B cell (primary cell): ENCODE measurements at regions not wholly inside any gene's neighbourhood (a gene's known extent, or its start where the extent isn't known, plus 50 kb on each side); places are given as distances from the start of the nearest gene placed in this dataset.

ENCODE experiments used
- EZH2 ChIP-seq: IDR thresholded peaks from 2 replicates; pipeline ENCODE4 v1.6.1; 2012; ENCODE audit warnings: borderline replicate concordance, low read depth, mild to moderate bottlenecking, moderate library complexity, low read length; ENCODE audit not compliant: insufficient read depth, poor library complexity, severe bottlenecking
- TF ChIP-seq, protein P1 (sequence below): fragments of 200-600 bp; IDR thresholded peaks from one replicate; pipeline ENCODE4 v1.8.0; 2022; ENCODE audit warnings: antibody characterized with exemption, mild to moderate bottlenecking

DNA sequence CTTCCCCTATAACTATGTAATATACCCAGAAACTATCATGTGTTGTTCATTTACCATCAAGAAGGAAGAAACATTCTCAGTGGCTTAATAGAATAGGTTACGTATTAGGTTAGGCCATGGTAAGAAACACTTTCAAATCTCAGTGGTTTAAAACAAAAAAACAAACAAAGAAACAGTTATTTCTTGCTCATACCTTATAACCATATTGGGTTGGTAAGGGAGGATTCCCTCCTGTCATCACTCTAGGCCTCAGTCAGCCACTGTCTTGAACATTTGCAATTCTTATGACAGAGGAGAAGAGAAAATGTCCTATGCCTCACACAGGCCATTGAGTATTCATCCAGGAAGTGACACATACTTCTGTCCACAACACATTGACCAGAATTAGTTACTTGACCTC lies 727.7 kb upstream of the NECTIN3 start:
- TF ChIP-seq EZH2: no peak
- TF ChIP-seq, protein P1, sequence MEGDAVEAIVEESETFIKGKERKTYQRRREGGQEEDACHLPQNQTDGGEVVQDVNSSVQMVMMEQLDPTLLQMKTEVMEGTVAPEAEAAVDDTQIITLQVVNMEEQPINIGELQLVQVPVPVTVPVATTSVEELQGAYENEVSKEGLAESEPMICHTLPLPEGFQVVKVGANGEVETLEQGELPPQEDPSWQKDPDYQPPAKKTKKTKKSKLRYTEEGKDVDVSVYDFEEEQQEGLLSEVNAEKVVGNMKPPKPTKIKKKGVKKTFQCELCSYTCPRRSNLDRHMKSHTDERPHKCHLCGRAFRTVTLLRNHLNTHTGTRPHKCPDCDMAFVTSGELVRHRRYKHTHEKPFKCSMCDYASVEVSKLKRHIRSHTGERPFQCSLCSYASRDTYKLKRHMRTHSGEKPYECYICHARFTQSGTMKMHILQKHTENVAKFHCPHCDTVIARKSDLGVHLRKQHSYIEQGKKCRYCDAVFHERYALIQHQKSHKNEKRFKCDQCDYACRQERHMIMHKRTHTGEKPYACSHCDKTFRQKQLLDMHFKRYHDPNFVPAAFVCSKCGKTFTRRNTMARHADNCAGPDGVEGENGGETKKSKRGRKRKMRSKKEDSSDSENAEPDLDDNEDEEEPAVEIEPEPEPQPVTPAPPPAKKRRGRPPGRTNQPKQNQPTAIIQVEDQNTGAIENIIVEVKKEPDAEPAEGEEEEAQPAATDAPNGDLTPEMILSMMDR: no peak
